Thymus (tissue), 11 donors: ENCODE measurements at regions not wholly inside any gene's neighbourhood (a gene's known extent, or its start where the extent isn't known, plus 50 kb on each side); places are given as distances from the start of the nearest gene placed in this dataset.
"Not testable (repeated sequence)": the region's sequence is repeated elsewhere in the genome, so short reads cannot be mapped to it uniquely, and the experiment has no call there.

Experiments used
- DNase-seq, 9 donors: peaks; one replicate each; pipeline ENCODE4 v3.0.0-alpha.2; 2013; ENCODE audit warnings: low spot score in 9 of 9, low read depth in 6 of 9, missing footprints in 1 of 9
- H3K27ac ChIP-seq, 2 donors: one replicate each; pipeline ENCODE4 v1.5.1; 2013; ENCODE audit warnings: control low read depth in 1 of 2, low read depth in 1 of 2, low read length in 1 of 2, mild to moderate bottlenecking in 1 of 2, moderate library complexity in 1 of 2
- H3K27me3 ChIP-seq, 2 donors: one replicate each; pipeline ENCODE4 v1.5.1; 2013; ENCODE audit warnings: low read length in 1 of 2; ENCODE audit not compliant: control insufficient read depth in 2 of 2, insufficient read depth in 1 of 2
- H3K36me3 ChIP-seq, 2 donors: one replicate each; pipeline ENCODE4 v1.5.1; 2013; ENCODE audit warnings: low read length in 1 of 2, mild to moderate bottlenecking in 1 of 2, moderate library complexity in 1 of 2; ENCODE audit not compliant: control insufficient read depth in 2 of 2, insufficient read depth in 2 of 2
- H3K4me1 ChIP-seq, 2 donors: one replicate each; pipeline ENCODE4 v1.5.1; 2013; ENCODE audit warnings: low read length in 2 of 2; ENCODE audit not compliant: control insufficient read depth in 2 of 2, insufficient read depth in 2 of 2
- H3K4me3 ChIP-seq, 2 donors: one replicate each; pipeline ENCODE4 v1.5.1; 2013; ENCODE audit warnings: low read length in 2 of 2, control low read depth in 1 of 2, mild to moderate bottlenecking in 1 of 2
- H3K9me3 ChIP-seq, 2 donors: one replicate each; pipeline ENCODE4 v1.5.1; 2013; ENCODE audit warnings: low read length in 1 of 2, mild to moderate bottlenecking in 1 of 2; ENCODE audit not compliant: control insufficient read depth in 2 of 2, insufficient read depth in 1 of 2
- WGBS: extraction: QIAGEN DNeasy Blood & Tissue Kit; methylation state at CpG from one replicate; pipeline ENCODE4 v1.1.7; 2013; 5-methylcytosine and 5-hydroxymethylcytosine counted together
- donor health status: healthy.

GRCh38 chr5:63768221-63768620, 194.0 kb downstream of the HTR1A start:
- Histone ChIP-seq H3K27ac (no peak overlapping the region), H3K4me1 (no peaks in the 10 kb centered on the region), H3K36me3 (no peaks in the 10 kb centered on the region), H3K27me3 (no peaks in the 10 kb centered on the region), H3K9me3 (no peaks in the 10 kb centered on the region), H3K4me3 (no peak overlapping the region)
- WGBS = 75% methylated on average over 4 of the region's 4 CpGs
- no peak for DNase-seq

GRCh38 chr5:63760965-63761364, 201.3 kb downstream of the HTR1A start:
- H3K4me1 ChIP-seq = no peaks in the 10 kb centered on the region
- H3K9me3 ChIP-seq = no peaks in the 10 kb centered on the region
- no peak for DNase-seq
- no peaks in the 10 kb centered on the region for H3K27me3 ChIP-seq
- H3K4me3 ChIP-seq = no peak overlapping the region
- 95% methylated on average over 5 of the region's 5 CpGs for WGBS
- H3K27ac ChIP-seq = no peak overlapping the region
- no peaks in the 10 kb centered on the region for H3K36me3 ChIP-seq

- no peaks in the 10 kb centered on the region for H3K36me3 ChIP-seq
- no peak overlapping the region for H3K27ac ChIP-seq
- H3K27me3 ChIP-seq = no peaks in the 10 kb centered on the region
- no peaks in the 10 kb centered on the region for H3K4me1 ChIP-seq
- no peak for DNase-seq
- H3K4me3 ChIP-seq = no peak overlapping the region
- 99% methylated on average over 1 of the region's 1 CpG for WGBS
- peaks cover 0 to 14% of the 10 kb centered on the region in 2 donors for H3K9me3 ChIP-seq
These were observed 219.0 kb downstream of the HTR1A start for GRCh38 chr5:63743096-63743798.

GRCh38 chr5:63732880-63733279, 229.4 kb downstream of the HTR1A start:
- not testable (repeated sequence) for H3K9me3 ChIP-seq, H3K27me3 ChIP-seq, H3K4me3 ChIP-seq, H3K4me1 ChIP-seq, H3K27ac ChIP-seq, H3K36me3 ChIP-seq, DNase-seq
- WGBS = 93% methylated on average over 5 of the region's 5 CpGs

- no peak overlapping the region for H3K27ac ChIP-seq
- DNase-seq = no peak
- no peak overlapping the region for H3K4me3 ChIP-seq
- 57% methylated on average over 1 of the region's 1 CpG for whole genome bisulfite sequencing
- no peaks in the 10 kb centered on the region for H3K9me3 ChIP-seq
- no peaks in the 10 kb centered on the region for H3K27me3 ChIP-seq
- no peaks in the 10 kb centered on the region for H3K36me3 ChIP-seq
- H3K4me1 ChIP-seq = no peaks in the 10 kb centered on the region
These were observed 234.7 kb downstream of the HTR1A start for GRCh38 chr5:63727583-63727982.

GRCh38 chr5:63726496-63726895, 235.7 kb downstream of the HTR1A start:
- no peak overlapping the region for H3K4me3 ChIP-seq
- H3K27ac ChIP-seq = no peak overlapping the region
- H3K36me3 ChIP-seq = no peaks in the 10 kb centered on the region
- no peak for DNase-seq
- H3K27me3 ChIP-seq = no peaks in the 10 kb centered on the region
- H3K4me1 ChIP-seq = no peaks in the 10 kb centered on the region
- WGBS = 19% methylated on average over 2 of the region's 2 CpGs
- H3K9me3 ChIP-seq = no peaks in the 10 kb centered on the region

- no peak overlapping the region for H3K27ac ChIP-seq
- no peak overlapping the region for H3K4me3 ChIP-seq
- WGBS = 90% methylated on average over 1 of the region's 1 CpG
- H3K9me3 ChIP-seq = no peaks in the 10 kb centered on the region
- no peaks in the 10 kb centered on the region for H3K36me3 ChIP-seq
- H3K4me1 ChIP-seq = no peaks in the 10 kb centered on the region
- DNase-seq = no peak
- H3K27me3 ChIP-seq = no peaks in the 10 kb centered on the region
These were observed 243.1 kb downstream of the HTR1A start for GRCh38 chr5:63719147-63719546.

- Histone ChIP-seq H3K27ac (no peak overlapping the region), H3K4me1 (no peaks in the 10 kb centered on the region), H3K27me3 (no peaks in the 10 kb centered on the region), H3K4me3 (no peak overlapping the region), H3K9me3 (no peaks in the 10 kb centered on the region), H3K36me3 (no peaks in the 10 kb centered on the region)
- WGBS = 71% methylated on average over 1 of the region's 1 CpG
- no peak for DNase-seq
These were observed 262.0 kb downstream of the HTR1A start for GRCh38 chr5:63700241-63700640.

GRCh38 chr5:63697811-63698210, 264.4 kb downstream of the HTR1A start:
- WGBS = 92% methylated on average over 2 of the region's 2 CpGs
- no peaks in the 10 kb centered on the region for H3K36me3 ChIP-seq
- no peaks in the 10 kb centered on the region for H3K27me3 ChIP-seq
- no peaks in the 10 kb centered on the region for H3K9me3 ChIP-seq
- no peaks in the 10 kb centered on the region for H3K4me1 ChIP-seq
- DNase-seq = no peak
- H3K4me3 ChIP-seq = no peak overlapping the region
- H3K27ac ChIP-seq = no peak overlapping the region
